ENCODE measurements at regions not wholly inside any gene's neighbourhood (a gene's known extent, or its start where the extent isn't known, plus 50 kb on each side); places are given as distances from the start of the nearest gene placed in this dataset.

- no peak for TF ChIP-seq EZH2 (IDR thresholded peaks at IDR 0.05; ENCODE audit: borderline replicate concordance, low read depth, low read length)
- no peak for TF ChIP-seq NCOA2 (IDR thresholded peaks at IDR 0.05; ENCODE audit: partially characterized antibody in 2 of 2)
- TF ChIP-seq, protein P1, sequence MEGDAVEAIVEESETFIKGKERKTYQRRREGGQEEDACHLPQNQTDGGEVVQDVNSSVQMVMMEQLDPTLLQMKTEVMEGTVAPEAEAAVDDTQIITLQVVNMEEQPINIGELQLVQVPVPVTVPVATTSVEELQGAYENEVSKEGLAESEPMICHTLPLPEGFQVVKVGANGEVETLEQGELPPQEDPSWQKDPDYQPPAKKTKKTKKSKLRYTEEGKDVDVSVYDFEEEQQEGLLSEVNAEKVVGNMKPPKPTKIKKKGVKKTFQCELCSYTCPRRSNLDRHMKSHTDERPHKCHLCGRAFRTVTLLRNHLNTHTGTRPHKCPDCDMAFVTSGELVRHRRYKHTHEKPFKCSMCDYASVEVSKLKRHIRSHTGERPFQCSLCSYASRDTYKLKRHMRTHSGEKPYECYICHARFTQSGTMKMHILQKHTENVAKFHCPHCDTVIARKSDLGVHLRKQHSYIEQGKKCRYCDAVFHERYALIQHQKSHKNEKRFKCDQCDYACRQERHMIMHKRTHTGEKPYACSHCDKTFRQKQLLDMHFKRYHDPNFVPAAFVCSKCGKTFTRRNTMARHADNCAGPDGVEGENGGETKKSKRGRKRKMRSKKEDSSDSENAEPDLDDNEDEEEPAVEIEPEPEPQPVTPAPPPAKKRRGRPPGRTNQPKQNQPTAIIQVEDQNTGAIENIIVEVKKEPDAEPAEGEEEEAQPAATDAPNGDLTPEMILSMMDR (IDR thresholded peaks at IDR 0.05 in 2 of 3, conservative IDR thresholded peaks at IDR 0.05 in 1 of 3; ENCODE audit: insufficient read depth in 2 of 3, low read depth in 1 of 3, low read length in 3 of 3) = no peak
- TF ChIP-seq MTA1 (IDR thresholded peaks at IDR 0.05; ENCODE audit: borderline replicate concordance) = no peak
- no peak for TF ChIP-seq SIN3A (IDR thresholded peaks at IDR 0.05; ENCODE audit: borderline replicate concordance in 2 of 2, control insufficient read depth in 1 of 2, low read depth in 2 of 2, low read length in 2 of 2)
- TF ChIP-seq POLR2A (conservative IDR thresholded peaks at IDR 0.05) = no peak
- TF ChIP-seq ZNF740 (CRISPR knock-in tag; IDR thresholded peaks at IDR 0.05) = no peak
- TF ChIP-seq ZNF740 (tag; IDR thresholded peaks at IDR 0.05) = no peak
- TF ChIP-seq, protein P2, sequence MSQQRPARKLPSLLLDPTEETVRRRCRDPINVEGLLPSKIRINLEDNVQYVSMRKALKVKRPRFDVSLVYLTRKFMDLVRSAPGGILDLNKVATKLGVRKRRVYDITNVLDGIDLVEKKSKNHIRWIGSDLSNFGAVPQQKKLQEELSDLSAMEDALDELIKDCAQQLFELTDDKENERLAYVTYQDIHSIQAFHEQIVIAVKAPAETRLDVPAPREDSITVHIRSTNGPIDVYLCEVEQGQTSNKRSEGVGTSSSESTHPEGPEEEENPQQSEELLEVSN (IDR thresholded peaks at IDR 0.05; ENCODE audit: borderline replicate concordance in 1 of 2, extremely low read depth in 1 of 2, insufficient read depth in 1 of 2, insufficient read length in 1 of 2, low read depth in 1 of 2, low read length in 1 of 2, poor library complexity in 1 of 2, severe bottlenecking in 1 of 2) = no peak
- TF ChIP-seq, protein P3, sequence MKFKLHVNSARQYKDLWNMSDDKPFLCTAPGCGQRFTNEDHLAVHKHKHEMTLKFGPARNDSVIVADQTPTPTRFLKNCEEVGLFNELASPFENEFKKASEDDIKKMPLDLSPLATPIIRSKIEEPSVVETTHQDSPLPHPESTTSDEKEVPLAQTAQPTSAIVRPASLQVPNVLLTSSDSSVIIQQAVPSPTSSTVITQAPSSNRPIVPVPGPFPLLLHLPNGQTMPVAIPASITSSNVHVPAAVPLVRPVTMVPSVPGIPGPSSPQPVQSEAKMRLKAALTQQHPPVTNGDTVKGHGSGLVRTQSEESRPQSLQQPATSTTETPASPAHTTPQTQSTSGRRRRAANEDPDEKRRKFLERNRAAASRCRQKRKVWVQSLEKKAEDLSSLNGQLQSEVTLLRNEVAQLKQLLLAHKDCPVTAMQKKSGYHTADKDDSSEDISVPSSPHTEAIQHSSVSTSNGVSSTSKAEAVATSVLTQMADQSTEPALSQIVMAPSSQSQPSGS (CRISPR knock-in tag; IDR thresholded peaks at IDR 0.05) = no peak
- no peak for TF ChIP-seq TGIF2 (CRISPR knock-in tag; IDR thresholded peaks at IDR 0.05)
- TF ChIP-seq MAFK (IDR thresholded peaks at IDR 0.05; ENCODE audit: low read length) = no peak
- TF ChIP-seq ZFP36 (IDR thresholded peaks at IDR 0.05; ENCODE audit: low read depth, low read length, partially characterized antibody) = no peak
- TF ChIP-seq ZSCAN29 (IDR thresholded peaks at IDR 0.05) = no peak
Observed at GRCh38 chr2:7724336-7724735, 807.1 kb downstream of the RNF144A start.

Data from K562 (cell line).